ENCODE measurements at regions not wholly inside any gene's neighbourhood (a gene's known extent, or its start where the extent isn't known, plus 50 kb on each side); places are given as distances from the start of the nearest gene placed in this dataset.

DNA sequence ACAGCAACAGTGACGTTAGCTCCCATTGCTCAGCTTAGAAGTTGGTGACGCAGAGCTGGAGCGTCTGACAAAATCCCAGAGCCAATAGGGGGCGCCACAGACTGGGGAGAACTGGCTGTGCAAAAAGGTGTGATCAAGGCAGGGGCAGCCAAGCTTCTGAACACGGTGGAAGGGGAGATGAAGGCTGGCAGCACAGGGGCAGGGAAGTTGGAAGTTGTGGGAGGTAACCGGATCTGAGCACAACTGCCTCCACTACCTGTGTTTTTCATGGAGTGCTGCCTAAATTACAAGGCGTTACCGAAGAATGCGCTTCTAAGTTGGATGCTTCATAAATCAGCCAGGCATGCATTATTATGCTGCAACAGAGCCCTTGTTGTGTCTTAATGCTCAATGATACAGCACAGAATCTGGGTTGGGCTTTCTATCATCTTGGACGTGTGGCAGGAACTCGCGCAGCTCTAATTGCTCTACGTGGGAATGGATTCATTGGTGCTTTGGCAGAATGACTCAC is 370.0 kb downstream of the SLC4A3 start:
- Histone ChIP-seq H3K9ac (ENCODE audit: low read length) (no peak overlapping the region), H3K4me3 (ENCODE audit: low read depth, low read length) (no peak overlapping the region), H3K9me3 (ENCODE audit: control insufficient read depth, insufficient read depth, low read depth, low read length) (peaks cover 4% of the 10 kb centered on the region; the same call in 1 of the 2 replicates), H3K27me3 (ENCODE audit: control insufficient read depth, insufficient read depth, low read length) (no peaks in the 10 kb centered on the region), H3K27ac (ENCODE audit: low read depth, low read length) (no peak overlapping the region), H3K36me3 (ENCODE audit: control insufficient read depth, insufficient read depth, low read length) (no peaks in the 10 kb centered on the region), H3K4me1 (ENCODE audit: control insufficient read depth, insufficient read depth, low read length) (peaks cover 8% of the 10 kb centered on the region; the same call in 1 of the 2 replicates)

DNA sequence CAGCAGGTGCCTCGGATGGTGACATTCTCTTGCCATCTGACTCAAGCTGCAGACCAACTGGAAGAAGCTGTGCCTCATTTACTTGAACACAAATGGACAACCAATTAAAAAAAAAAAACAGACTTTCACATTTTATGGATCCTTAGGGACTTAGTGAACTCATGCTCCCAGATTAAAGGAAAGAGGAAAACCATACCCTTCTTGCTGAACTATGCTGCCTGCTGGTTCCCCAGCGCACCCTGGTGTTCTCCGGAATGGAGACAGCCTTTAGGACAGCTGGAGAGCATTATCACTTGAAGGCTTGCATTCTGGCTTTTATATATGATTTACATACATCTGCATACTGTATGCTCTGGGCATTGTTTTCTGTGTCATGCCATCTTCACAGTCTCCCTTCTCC is 370.7 kb downstream of the SLC4A3 start:
- Histone ChIP-seq H3K9me3 (ENCODE audit: control insufficient read depth, insufficient read depth, low read depth, low read length) (peaks cover 4% of the 10 kb centered on the region; the same call in 1 of the 2 replicates), H3K27ac (ENCODE audit: low read depth, low read length) (no peak overlapping the region), H3K27me3 (ENCODE audit: control insufficient read depth, insufficient read depth, low read length) (no peaks in the 10 kb centered on the region), H3K4me3 (ENCODE audit: low read depth, low read length) (no peak overlapping the region), H3K4me1 (ENCODE audit: control insufficient read depth, insufficient read depth, low read length) (peaks cover 8% of the 10 kb centered on the region; the same call in 1 of the 2 replicates), H3K9ac (ENCODE audit: low read length) (no peak overlapping the region), H3K36me3 (ENCODE audit: control insufficient read depth, insufficient read depth, low read length) (no peaks in the 10 kb centered on the region)

DNA sequence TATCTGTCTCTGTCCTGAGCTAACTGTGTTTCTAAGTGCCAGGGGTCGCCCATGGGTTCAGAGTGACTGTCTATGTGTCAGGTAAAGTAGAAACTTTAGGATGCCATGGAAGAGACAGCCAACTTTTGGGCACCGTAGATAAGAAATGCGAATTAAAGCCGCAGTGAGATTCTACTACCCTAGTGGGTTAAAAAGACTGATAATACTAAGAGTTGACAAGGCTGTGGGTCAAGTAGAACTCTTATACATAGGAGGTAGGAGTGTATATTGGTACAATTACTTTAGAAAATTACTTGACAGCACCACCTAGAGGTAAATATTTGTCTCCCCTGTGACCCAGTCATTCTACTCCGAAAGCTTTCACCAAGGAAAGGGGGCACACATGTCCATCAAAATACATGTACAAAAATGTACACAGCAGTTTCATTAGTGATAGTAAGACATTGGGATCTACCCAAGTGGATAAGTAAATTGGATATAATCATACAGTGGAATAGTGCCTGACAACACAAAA is 371.3 kb downstream of the SLC4A3 start:
- peaks cover 8% of the 10 kb centered on the region; the same call in 1 of the 2 replicates for H3K4me1 ChIP-seq (ENCODE audit: control insufficient read depth, insufficient read depth, low read length)
- no peak overlapping the region for H3K4me3 ChIP-seq (ENCODE audit: low read depth, low read length)
- H3K27me3 ChIP-seq (ENCODE audit: control insufficient read depth, insufficient read depth, low read length): no peaks in the 10 kb centered on the region
- H3K36me3 ChIP-seq (ENCODE audit: control insufficient read depth, insufficient read depth, low read length): no peaks in the 10 kb centered on the region
- peaks cover 4% of the 10 kb centered on the region; the same call in 1 of the 2 replicates for H3K9me3 ChIP-seq (ENCODE audit: control insufficient read depth, insufficient read depth, low read depth, low read length)
- no peak overlapping the region for H3K9ac ChIP-seq (ENCODE audit: low read length)
- H3K27ac ChIP-seq (ENCODE audit: low read depth, low read length): no peak overlapping the region

DNA sequence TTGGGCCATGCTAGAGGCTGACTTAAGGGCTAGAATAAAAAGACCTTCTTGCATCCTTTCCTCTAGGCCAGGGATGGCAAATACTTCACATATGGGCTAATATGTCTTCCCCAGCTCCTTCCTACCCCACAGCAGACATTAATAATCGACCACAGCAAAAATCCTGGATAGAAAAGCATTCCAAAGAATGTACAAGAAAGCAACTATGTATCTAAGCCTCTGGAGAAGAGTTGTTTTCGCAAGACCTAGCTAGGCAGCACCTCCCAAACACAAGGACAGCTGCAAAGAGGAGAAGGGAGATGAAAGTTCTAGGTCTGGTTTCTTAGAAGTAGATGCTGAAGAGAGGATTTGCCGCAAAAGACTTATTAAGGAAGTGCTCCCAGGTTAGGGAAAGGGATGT is 372.6 kb downstream of the SLC4A3 start:
- Histone ChIP-seq H3K4me1 (ENCODE audit: control insufficient read depth, insufficient read depth, low read length) (peaks cover 8% of the 10 kb centered on the region; the same call in 1 of the 2 replicates), H3K27ac (ENCODE audit: low read depth, low read length) (no peak overlapping the region), H3K4me3 (ENCODE audit: low read depth, low read length) (no peak overlapping the region), H3K27me3 (ENCODE audit: control insufficient read depth, insufficient read depth, low read length) (no peaks in the 10 kb centered on the region), H3K36me3 (ENCODE audit: control insufficient read depth, insufficient read depth, low read length) (no peaks in the 10 kb centered on the region), H3K9me3 (ENCODE audit: control insufficient read depth, insufficient read depth, low read depth, low read length) (peaks cover 4% of the 10 kb centered on the region; the same call in 1 of the 2 replicates), H3K9ac (ENCODE audit: low read length) (no peak overlapping the region)

DNA sequence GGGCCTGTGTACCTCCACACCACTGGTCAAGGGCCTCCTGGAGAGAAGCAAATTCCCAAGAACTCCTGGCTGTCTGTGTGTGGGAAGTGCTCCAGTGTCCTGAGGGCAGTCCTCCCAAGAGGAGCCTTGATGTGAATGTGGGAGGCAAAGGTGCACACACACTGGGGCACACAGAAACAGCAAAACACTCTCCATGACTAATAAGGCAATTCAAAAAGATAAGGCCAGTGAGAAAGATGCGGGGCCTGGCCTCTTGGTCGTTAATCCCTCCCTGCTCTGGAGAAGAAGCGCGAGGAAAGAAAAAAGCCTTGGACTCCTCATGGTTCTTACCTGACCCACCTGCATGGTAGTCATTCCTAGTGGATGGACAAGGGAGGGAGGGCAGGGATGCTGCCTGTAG is 373.2 kb downstream of the SLC4A3 start:
- no peaks in the 10 kb centered on the region for H3K27me3 ChIP-seq (ENCODE audit: control insufficient read depth, insufficient read depth, low read length)
- H3K9me3 ChIP-seq (ENCODE audit: control insufficient read depth, insufficient read depth, low read depth, low read length): peaks cover 4% of the 10 kb centered on the region; the same call in 1 of the 2 replicates

DNA sequence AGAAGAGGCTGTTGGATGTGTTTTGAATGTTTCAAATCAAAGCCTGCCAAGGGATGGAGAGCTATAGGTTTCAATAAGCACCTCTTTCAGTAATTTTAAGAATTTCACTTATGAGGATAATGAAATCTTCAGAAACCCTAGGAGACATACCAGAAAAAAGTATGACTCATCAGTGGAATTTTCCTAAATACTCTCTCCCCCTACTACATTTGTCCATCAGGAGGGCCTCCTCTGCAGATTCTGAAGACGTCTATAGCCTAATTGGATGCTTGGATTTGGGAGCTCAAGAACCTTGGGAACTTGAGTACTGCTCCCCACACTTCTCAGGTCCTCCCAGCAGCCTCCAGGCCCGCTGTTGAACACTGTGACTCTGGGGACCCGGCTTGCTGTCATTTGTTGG is 374.3 kb downstream of the SLC4A3 start:
- Histone ChIP-seq H3K36me3 (ENCODE audit: control insufficient read depth, insufficient read depth, low read length) (no peaks in the 10 kb centered on the region), H3K9me3 (ENCODE audit: control insufficient read depth, insufficient read depth, low read depth, low read length) (peaks cover 4% of the 10 kb centered on the region; the same call in 1 of the 2 replicates), H3K4me1 (ENCODE audit: control insufficient read depth, insufficient read depth, low read length) (peaks cover 8% of the 10 kb centered on the region; the same call in 1 of the 2 replicates), H3K27ac (ENCODE audit: low read depth, low read length) (no peak overlapping the region), H3K9ac (ENCODE audit: low read length) (no peak overlapping the region), H3K4me3 (ENCODE audit: low read depth, low read length) (no peak overlapping the region), H3K27me3 (ENCODE audit: control insufficient read depth, insufficient read depth, low read length) (no peaks in the 10 kb centered on the region)

More for the DNA sequence above, 373.2 kb downstream of the SLC4A3 start:
- Histone ChIP-seq H3K9ac (ENCODE audit: low read length) (no peak overlapping the region), H3K36me3 (ENCODE audit: control insufficient read depth, insufficient read depth, low read length) (no peaks in the 10 kb centered on the region), H3K27ac (ENCODE audit: low read depth, low read length) (no peak overlapping the region), H3K4me3 (ENCODE audit: low read depth, low read length) (no peak overlapping the region), H3K4me1 (ENCODE audit: control insufficient read depth, insufficient read depth, low read length) (peaks cover 8% of the 10 kb centered on the region; the same call in 1 of the 2 replicates)

DNA sequence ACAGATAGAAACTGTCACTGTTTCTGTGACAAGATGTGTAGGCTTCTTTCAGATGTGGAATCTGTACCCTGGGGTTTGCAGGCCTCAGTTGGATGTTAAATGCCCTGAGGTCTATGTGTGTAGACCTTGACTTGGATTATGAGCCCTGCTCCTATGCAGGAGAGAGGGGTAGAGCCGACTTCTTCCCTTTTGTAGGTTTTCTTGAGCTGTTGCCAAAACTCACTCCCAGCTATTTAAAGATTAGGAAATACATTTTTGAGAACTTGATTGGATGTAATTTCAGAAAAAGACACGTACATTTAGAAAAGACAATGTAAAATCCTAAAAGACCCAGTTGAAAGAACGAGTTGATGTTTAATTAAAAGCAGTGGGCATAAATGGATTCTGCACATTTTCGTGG is 374.8 kb downstream of the SLC4A3 start:
- Histone ChIP-seq H3K9ac (ENCODE audit: low read length) (no peak overlapping the region), H3K4me1 (ENCODE audit: control insufficient read depth, insufficient read depth, low read length) (peaks cover 8% of the 10 kb centered on the region; the same call in 1 of the 2 replicates), H3K36me3 (ENCODE audit: control insufficient read depth, insufficient read depth, low read length) (no peaks in the 10 kb centered on the region), H3K4me3 (ENCODE audit: low read depth, low read length) (no peak overlapping the region), H3K27ac (ENCODE audit: low read depth, low read length) (no peak overlapping the region), H3K9me3 (ENCODE audit: control insufficient read depth, insufficient read depth, low read depth, low read length) (peaks cover 4% of the 10 kb centered on the region; the same call in 1 of the 2 replicates), H3K27me3 (ENCODE audit: control insufficient read depth, insufficient read depth, low read length) (no peaks in the 10 kb centered on the region)

DNA sequence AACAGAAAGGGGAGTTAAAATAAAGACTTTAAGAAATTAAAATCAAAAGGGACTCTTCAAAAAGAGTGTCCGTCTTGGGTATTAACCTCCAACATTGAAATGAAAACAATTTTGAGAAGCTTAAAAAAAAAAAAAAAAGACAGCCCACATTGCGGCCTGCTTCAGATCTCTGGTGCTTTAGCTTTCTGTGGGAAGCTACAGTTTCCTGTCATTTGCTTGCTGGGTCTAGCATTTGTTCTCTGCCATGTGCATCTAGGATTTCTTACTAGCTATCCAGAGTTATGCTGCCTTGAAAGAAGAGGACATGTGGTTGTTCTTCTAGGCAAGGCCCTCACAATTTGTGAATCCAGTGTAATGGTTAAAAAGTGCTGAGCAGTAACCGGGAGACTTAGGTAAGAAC is 375.3 kb downstream of the SLC4A3 start:
- no peaks in the 10 kb centered on the region for H3K27me3 ChIP-seq (ENCODE audit: control insufficient read depth, insufficient read depth, low read length)
- H3K9me3 ChIP-seq (ENCODE audit: control insufficient read depth, insufficient read depth, low read depth, low read length): peaks cover 4% of the 10 kb centered on the region; the same call in 1 of the 2 replicates
- no peak overlapping the region for H3K4me3 ChIP-seq (ENCODE audit: low read depth, low read length)
- H3K9ac ChIP-seq (ENCODE audit: low read length): no peak overlapping the region
- H3K27ac ChIP-seq (ENCODE audit: low read depth, low read length): no peak overlapping the region
- peaks cover 4% of the 10 kb centered on the region; the same call in 1 of the 2 replicates for H3K4me1 ChIP-seq (ENCODE audit: control insufficient read depth, insufficient read depth, low read length)
- no peaks in the 10 kb centered on the region for H3K36me3 ChIP-seq (ENCODE audit: control insufficient read depth, insufficient read depth, low read length)

DNA sequence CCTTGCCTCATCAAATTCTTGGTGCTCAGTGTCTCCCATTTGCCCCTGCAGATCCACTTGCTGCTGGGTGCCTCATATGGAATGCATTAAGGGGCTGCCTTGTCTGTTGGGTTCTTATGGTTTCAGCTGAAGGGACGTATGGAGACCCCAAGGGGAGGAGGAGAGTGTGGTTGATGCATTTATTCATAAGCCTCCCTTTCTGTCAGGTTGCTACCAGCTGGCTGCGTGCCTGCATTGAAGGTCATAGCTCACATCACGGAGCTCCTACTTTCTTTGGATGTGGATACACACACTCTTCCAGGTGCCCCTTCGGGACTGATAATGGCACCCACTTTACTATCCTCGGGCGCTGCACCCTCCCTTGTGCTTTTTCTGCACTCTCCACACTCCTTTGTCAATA is 377.9 kb downstream of the SLC4A3 start:
- no peak overlapping the region for H3K4me3 ChIP-seq (ENCODE audit: low read depth, low read length)
- H3K27ac ChIP-seq (ENCODE audit: low read depth, low read length): no peak overlapping the region
- H3K9ac ChIP-seq (ENCODE audit: low read length): no peak overlapping the region
- H3K27me3 ChIP-seq (ENCODE audit: control insufficient read depth, insufficient read depth, low read length): no peaks in the 10 kb centered on the region
- no peaks in the 10 kb centered on the region for H3K9me3 ChIP-seq (ENCODE audit: control insufficient read depth, insufficient read depth, low read depth, low read length)
- H3K4me1 ChIP-seq (ENCODE audit: control insufficient read depth, insufficient read depth, low read length): no peaks in the 10 kb centered on the region
- H3K36me3 ChIP-seq (ENCODE audit: control insufficient read depth, insufficient read depth, low read length): no peaks in the 10 kb centered on the region

DNA sequence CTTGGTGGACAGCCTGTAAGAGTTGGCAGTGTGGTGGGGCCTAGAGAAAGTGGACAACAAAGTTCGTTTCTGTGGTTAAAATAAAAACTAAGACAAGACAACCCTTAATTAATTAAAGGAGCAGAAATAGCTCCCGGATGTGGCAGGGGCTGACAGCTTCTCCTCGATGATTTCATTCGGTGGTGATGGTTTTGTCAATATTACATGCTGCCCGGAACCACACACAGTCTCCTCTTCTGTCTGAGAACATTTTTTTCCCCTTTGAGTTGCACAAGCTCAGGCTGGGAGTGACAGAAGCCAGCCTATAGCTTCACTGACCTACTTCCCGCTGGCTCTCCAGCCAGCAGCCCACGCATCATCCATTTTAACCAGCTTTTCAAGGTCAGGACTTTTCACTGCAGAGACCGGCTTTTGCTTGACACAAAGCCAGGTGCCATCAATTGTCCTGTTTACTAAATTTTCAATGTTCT is 378.8 kb downstream of the SLC4A3 start:
- Histone ChIP-seq H3K36me3 (ENCODE audit: control insufficient read depth, insufficient read depth, low read length) (no peaks in the 10 kb centered on the region), H3K4me3 (ENCODE audit: low read depth, low read length) (no peak overlapping the region), H3K4me1 (ENCODE audit: control insufficient read depth, insufficient read depth, low read length) (no peaks in the 10 kb centered on the region), H3K9me3 (ENCODE audit: control insufficient read depth, insufficient read depth, low read depth, low read length) (no peaks in the 10 kb centered on the region), H3K9ac (ENCODE audit: low read length) (no peak overlapping the region), H3K27me3 (ENCODE audit: control insufficient read depth, insufficient read depth, low read length) (no peaks in the 10 kb centered on the region), H3K27ac (ENCODE audit: low read depth, low read length) (no peak overlapping the region)

DNA sequence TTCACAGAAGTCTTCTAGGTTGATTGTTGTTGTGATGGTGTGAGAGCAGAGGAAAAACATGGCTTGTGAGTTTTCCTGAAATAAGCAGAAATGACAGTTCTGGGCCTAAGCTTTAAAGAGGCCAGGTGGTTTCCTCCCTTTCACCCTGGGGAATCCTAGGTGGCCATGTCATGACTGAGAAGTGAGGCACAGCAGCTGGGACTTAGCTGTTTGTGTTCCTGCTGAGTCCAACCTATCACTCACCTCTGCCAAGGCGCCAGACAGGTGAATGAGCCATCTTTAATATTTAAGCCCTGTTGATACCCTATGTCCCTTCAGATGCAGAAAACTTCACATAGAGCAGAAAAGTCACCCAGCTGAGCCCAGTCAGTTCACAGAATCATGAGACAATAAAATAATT is 384.4 kb downstream of the SLC4A3 start:
- H3K9ac ChIP-seq (ENCODE audit: low read length): no peak overlapping the region
- no peaks in the 10 kb centered on the region for H3K36me3 ChIP-seq (ENCODE audit: control insufficient read depth, insufficient read depth, low read length)

More for the DNA sequence above, 384.4 kb downstream of the SLC4A3 start:
- H3K4me3 ChIP-seq (ENCODE audit: low read depth, low read length): no peak overlapping the region
- H3K9me3 ChIP-seq (ENCODE audit: control insufficient read depth, insufficient read depth, low read depth, low read length): 0 out of 2 replicates have a peak, but pooled peaks cover 3% of the 10 kb centered on the region
- H3K4me1 ChIP-seq (ENCODE audit: control insufficient read depth, insufficient read depth, low read length): no peaks in the 10 kb centered on the region
- no peaks in the 10 kb centered on the region for H3K27me3 ChIP-seq (ENCODE audit: control insufficient read depth, insufficient read depth, low read length)
- H3K27ac ChIP-seq (ENCODE audit: low read depth, low read length): no peak overlapping the region

Data from HUES6 (cell line).